ENCODE measurements at regions not wholly inside any gene's neighbourhood (a gene's known extent, or its start where the extent isn't known, plus 50 kb on each side); places are given as distances from the start of the nearest gene placed in this dataset.
"Not testable (repeated sequence)": the region's sequence is repeated elsewhere in the genome, so short reads cannot be mapped to it uniquely, and the experiment has no call there.

GRCh38 chr14:105621479-105622328 is 95.3 kb downstream of the TMEM121 start:
- DNase-seq (ENCODE audit: low read depth in 2 of 2): not testable (repeated sequence)

- no peak for DNase-seq (ENCODE audit: low read depth in 2 of 2)
Measured at GRCh38 chr14:105622329-105622955, 96.1 kb downstream of the TMEM121 start.

GRCh38 chr14:105623178-105623577 is 96.8 kb downstream of the TMEM121 start:
- DNase-seq (ENCODE audit: low read depth in 2 of 2): not testable (repeated sequence)

- not testable (repeated sequence) for DNase-seq (ENCODE audit: low read depth in 2 of 2)
Measured at GRCh38 chr14:105624346-105624745, 98.0 kb downstream of the TMEM121 start.

GRCh38 chr14:105624749-105625434 is 98.5 kb downstream of the TMEM121 start:
- DNase-seq (ENCODE audit: low read depth in 2 of 2): not testable (repeated sequence)

GRCh38 chr14:105625448-105625847 is 99.1 kb downstream of the TMEM121 start:
- DNase-seq (ENCODE audit: low read depth in 2 of 2): not testable (repeated sequence)

GRCh38 chr14:105626111-105626510 is 99.7 kb downstream of the TMEM121 start:
- not testable (repeated sequence) for DNase-seq (ENCODE audit: low read depth in 2 of 2)

- not testable (repeated sequence) for DNase-seq (ENCODE audit: low read depth in 2 of 2)
Measured at GRCh38 chr14:105626651-105627050, 100.3 kb downstream of the TMEM121 start.

- not testable (repeated sequence) for DNase-seq (ENCODE audit: low read depth in 2 of 2)
Measured at GRCh38 chr14:105627287-105627686, 100.9 kb downstream of the TMEM121 start.

- no peak for DNase-seq (ENCODE audit: low read depth in 2 of 2)
Measured at GRCh38 chr14:105627701-105628100, 101.3 kb downstream of the TMEM121 start.

GRCh38 chr14:105628126-105628525 is 101.7 kb downstream of the TMEM121 start:
- not testable (repeated sequence) for DNase-seq (ENCODE audit: low read depth in 2 of 2)

GRCh38 chr14:105628531-105629067 is 102.2 kb downstream of the TMEM121 start:
- not testable (repeated sequence) for DNase-seq (ENCODE audit: low read depth in 2 of 2)

GRCh38 chr14:105629091-105629885 is 102.9 kb downstream of the TMEM121 start:
- not testable (repeated sequence) for DNase-seq (ENCODE audit: low read depth in 2 of 2)

GRCh38 chr14:105629886-105630215 is 103.5 kb downstream of the TMEM121 start:
- DNase-seq (ENCODE audit: low read depth in 2 of 2): no peak

GRCh38 chr14:105630293-105630934 is 104.0 kb downstream of the TMEM121 start:
- not testable (repeated sequence) for DNase-seq (ENCODE audit: low read depth in 2 of 2)

GRCh38 chr14:105630935-105631779 is 104.8 kb downstream of the TMEM121 start:
- not testable (repeated sequence) for DNase-seq (ENCODE audit: low read depth in 2 of 2)

- DNase-seq (ENCODE audit: low read depth in 2 of 2): no peak
Measured at GRCh38 chr14:105632010-105632409, 105.6 kb downstream of the TMEM121 start.

GRCh38 chr14:105633596-105633995 is 107.2 kb downstream of the TMEM121 start:
- DNase-seq (ENCODE audit: low read depth in 2 of 2): not testable (repeated sequence)

GRCh38 chr14:105635560-105635959 is 109.2 kb downstream of the TMEM121 start:
- DNase-seq (ENCODE audit: low read depth in 2 of 2): no peak

- not testable (repeated sequence) for DNase-seq (ENCODE audit: low read depth in 2 of 2)
Measured at GRCh38 chr14:105636021-105636420, 109.6 kb downstream of the TMEM121 start.
